H4 (cell line): ENCODE measurements at regions not wholly inside any gene's neighbourhood (a gene's known extent, or its start where the extent isn't known, plus 50 kb on each side); places are given as distances from the start of the nearest gene placed in this dataset.

Source experiments
- DNase-seq: peaks from one replicate; pipeline ENCODE4 v3.0.0-alpha.2; 2015; ENCODE audit warnings: low spot score

DNA sequence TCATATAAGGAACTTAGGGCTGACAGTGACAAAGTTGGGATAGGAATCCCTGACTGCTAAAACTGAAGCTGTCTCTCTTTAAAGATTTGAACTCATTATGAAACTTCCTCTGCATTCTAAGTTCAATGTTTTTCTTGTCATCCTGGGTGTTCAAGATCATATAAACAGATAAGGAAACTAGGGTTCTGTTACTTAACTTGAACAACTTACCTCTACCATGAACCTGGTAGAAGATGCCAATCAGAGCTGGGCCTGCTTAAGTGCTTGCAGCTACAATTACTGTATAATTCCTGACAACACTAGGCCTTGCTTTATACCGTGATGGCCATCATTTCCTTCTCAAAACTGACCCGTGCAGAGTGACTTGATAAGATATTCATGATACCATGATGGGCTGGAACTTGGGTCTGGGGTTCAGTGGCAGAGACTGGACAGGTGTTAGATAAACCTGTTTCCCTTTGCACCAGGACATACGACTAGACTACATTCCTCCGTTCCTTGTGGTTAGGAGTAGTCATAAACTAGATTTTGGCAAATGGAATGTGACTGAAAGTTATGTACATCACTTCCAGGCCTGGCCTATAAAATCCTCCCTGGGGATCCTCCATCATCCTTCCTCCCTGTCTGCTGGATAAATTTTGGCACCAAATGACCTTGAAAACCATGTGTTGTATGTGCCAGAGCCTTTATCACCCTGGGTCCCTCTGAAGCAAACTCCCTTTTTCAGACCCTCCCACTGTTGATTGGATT is 172.2 kb upstream of the PRICKLE1 start:
- no peak for DNase-seq

DNA sequence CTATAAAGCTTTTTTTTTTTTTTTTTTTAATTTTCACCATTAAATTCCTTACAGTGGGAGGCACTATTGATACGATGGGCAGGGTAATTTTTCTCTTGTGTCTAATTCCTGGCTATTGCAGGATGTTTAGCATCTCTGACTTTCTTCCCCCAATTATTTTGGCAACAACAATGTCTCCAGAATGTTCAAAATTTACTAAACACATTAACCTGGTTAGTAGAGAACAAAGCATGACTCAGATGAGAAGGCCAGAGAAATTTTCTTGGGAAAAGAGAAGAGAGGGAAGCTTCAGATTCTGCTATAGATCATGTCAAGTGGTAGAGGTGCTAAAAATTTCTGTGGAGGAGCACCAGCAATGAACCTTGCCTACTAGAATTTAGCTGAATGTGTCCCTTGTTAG is 171.5 kb upstream of the PRICKLE1 start:
- no peak for DNase-seq

DNA sequence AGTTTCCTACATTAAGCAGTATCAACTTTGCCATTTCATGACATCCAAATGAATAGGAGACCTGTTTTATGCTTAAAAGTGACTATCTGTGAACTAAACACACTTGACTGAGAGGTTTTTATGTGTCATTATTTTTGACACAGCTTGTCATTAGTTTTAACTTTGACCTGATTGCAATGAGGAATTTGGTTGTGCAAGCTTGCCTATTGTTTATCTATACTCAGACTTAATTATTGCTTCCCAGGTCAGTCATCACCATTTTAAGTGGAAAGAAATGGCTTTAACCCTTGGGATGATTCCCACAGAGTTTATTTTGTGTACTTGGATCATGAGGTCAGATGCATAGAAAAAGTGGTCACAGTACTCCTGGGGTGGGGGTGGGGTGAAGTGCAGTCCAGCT is 171.0 kb upstream of the PRICKLE1 start:
- DNase-seq: no peak

DNA sequence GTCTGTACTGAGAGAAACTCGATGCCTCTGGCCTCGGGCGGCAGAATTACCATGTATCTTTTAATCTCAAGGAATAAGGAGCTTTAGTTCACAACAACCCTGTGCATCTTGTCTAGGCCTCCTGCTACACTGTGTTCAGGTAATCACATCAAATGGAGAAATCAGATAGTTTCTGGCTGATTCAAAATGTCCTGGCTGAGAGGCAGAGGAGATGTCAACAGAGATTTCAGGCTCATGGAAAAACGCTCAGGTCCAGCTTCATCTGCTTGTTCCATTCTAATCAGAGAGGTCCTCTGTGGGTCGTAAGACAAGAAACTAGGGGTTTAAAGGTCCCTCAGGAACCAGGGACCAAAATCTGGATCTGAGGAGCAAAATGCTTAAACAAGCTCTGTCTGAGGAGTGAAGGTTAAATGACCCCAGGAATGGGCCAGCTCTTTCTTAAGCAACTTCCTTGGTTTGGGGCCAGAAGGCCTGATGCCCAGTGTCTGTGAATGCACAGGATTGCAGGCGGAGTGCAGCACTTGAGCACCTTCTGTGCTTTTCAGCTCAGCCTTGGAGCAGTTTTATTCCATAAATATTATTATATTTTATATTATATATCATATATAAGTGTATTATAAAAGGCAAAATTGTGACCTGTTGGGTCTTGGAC is 170.2 kb upstream of the PRICKLE1 start:
- DNase-seq: peak; percentile 47

DNA sequence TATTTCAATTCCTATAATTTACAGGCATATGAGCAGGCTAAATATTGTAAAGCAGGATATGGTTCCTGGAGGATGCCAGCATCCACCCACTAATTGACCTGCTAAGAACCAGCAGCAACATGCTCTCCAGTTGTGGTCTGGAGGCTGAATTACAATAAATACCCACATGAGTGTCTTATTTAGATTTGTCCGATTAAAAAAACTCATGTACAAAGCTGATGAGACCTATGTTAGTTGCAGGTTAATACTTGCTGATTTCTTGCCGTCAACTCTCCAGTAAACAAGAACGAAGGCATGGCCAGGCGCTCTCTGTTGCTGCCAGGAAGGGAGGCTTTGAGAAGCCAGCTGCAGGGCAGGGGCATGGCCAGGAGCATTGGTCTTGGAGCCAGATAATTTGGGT is 169.3 kb upstream of the PRICKLE1 start:
- peak; percentile 59 for DNase-seq

DNA sequence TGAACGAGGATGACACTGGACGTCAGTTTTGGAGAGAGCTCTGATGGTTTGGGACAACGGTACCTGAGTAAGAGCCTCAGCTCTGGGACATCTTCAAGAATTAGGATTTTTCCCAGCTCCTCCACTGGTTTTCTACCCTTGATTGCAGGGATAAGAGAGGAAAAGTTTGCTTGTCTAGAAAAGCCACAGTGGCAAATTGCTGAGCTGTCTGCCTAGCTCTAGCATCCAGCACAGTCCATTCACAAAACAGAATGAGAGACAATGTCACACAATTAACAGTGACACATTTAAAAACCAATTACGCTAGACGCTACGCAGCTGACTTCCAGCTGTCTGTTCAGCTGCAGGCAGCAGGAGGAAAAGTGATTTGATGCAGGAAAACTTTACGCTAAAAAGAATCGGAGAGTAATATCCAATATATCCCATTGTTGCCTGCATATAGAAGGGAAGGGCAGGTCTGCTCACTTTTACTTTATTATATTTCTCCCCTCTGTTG is 168.1 kb upstream of the PRICKLE1 start:
- DNase-seq: no peak

DNA sequence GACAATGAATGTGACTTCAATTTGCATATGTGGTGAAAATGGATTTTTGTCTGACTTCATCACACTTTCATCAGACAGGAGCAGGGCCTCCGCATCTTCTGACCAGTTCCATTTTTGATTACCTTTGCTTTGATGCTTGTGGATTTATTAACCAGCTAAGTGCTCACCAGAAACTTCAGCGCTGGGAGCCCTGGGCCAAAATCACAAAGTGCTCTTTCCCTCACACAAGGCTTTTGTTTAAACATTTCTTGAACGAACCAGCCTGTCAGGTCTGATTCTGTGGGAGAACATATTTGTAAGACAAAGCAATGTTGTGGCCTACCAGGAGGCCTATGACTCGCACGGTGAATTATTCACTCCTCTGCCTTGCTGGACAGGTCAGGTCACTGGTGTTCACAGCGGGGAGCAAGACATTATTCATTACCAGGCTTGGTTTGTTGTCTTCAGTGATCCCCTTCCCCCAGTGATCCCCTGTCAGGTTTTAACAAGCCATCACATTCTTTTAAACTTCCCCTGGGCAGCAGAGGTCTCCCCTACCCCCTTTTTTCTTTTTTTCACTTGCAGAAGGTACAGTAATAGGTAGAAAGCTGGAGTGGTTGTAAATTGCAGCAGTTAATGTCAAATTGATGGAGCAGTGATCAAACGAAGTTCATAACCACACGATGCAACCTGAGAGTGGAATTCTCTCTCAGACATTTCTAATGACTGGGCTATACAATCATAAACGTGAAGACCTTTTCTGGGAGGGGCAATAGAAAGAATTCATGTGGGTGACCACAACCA is 167.5 kb upstream of the PRICKLE1 start:
- peak; percentile 70 for DNase-seq

DNA sequence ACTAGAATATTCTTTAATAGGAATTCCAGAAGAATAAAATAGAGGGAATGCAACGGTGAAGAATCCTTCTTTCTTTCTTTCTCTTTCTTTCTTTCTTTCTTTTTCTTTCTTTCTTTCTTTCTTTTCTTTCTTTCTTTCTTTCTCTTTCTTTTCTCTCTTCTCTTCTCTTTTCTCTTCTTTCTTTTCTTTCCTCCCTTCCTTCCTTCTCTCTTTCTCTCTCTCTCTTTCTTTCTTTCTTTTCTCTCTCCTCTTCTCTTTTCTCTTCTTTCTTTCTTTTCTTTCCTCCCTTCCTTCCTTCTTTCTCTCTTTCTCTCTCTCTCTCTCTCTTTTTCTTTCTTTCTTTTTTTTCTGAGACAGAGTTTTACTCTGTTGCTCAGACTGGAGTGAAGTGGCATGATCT is 160.8 kb upstream of the PRICKLE1 start:
- no peak for DNase-seq

DNA sequence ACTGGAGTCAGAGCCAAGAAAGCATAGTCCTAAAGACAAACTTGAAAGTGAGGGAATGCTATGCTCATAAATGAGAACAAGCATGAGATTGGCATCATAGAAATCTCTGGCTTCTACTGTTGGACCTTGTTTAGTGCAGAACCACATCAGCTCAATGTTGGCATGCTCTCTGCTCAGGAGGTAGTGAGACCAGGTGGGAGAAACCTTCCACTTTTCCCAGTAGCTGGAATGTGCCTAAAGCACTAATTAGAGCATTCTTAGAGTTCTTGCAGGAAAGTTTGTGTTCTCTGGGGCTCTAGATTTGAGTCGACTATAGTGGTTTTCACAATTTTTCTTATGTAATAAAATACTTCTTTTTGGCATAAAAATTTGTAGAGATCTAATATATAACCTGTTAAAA is 159.7 kb upstream of the PRICKLE1 start:
- no peak for DNase-seq

DNA sequence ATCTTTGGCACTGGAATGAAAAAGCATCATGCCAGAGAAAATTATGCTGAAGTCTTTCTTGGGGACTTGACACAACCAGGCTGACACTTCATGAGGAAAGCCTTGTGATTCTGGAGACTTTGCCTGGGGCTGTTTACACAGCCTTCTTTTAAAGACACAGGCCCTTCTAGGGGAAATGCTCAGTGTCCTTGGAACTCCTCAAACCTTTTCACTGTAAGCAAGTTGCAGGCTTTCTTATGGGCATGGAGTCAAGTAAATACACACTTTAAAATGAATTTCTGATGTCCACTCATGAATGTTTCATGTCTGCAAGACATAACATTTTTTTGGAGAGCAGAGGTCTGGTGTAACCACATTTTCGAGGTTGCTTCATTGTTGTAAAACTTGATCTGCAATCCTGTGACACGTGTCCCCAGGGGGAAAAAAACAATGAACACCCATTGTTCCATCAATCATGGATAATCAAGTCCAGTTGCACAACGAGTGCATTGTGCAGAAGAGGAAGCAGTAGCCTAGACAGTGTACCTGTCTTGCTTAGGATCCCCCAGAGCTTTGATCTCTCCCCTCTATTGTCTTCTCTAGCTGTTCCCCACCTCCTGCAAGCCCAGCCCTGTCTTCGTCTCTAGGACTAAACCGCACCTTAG is 155.1 kb upstream of the PRICKLE1 start:
- DNase-seq: peak; percentile 39

DNA sequence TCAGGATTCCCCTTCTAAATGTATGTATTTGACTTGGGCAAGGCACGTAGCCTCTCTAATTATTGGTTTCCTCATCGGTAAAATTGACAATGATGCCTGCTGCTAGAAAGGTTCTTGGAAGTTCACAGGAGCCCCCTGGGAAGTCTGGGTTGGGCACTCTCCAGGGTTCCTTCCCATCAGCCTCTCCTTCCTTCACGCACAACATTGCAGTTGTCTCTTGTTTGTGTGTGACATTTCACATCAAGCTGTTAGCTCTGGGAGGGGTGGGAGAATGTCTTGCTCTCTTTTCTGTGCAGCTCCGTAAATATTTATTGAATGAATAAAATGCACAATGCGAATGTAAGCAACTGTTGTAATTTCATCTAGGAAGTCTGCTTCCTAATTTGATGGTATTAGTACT is 153.2 kb upstream of the PRICKLE1 start:
- no peak for DNase-seq

DNA sequence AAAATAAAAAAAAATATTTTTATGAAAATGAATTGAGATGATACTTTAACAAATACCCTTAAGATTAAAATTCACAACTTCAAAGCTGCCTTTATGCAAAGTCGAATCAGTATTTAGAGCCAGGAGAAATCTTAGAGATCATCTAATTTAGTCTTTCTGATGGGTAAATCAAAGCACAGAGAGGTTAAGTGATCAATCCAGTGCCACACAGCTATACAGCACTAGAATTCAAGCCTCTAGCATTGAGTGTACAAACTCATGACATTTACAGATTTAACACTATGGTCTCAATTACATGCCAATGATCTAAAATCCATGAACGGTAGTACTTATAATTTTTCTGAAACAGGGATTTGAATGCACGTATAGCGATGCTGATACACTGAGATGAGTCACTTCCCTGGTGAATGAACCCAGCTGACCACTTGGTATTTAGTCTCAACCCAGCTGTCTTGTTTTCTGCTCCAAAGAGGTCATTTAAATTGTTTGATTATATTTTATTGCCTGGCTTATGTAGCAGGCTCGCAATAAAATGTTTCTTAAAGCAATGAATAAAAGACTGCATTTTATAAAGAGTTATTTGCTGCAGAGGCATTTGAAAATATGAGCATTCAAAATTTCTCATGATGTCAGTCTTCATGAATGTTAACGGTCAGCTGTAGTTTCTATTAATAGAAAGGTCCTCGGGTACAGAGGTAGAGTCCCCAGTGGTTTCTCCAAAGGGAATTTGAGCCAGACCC is 152.4 kb upstream of the PRICKLE1 start:
- DNase-seq: peak; percentile 61

DNA sequence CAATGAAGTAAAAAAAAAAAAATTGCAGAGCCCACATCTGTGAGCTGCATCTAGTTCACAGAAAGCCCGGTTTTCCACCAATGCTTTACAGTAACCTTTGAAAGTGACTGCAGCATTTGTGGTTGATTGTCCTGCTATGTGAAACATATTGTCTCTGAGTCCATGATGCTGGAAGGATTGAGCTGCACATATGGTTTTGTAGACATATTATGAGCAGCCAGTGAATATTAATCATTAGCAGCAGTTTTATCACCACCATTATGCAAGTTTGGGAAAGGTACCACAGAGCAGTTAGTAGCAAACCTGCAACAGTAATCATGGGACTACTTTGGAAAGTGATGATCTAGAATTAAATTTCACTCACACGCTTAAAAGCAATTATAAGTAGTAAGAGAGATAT is 151.5 kb upstream of the PRICKLE1 start:
- DNase-seq: no peak

DNA sequence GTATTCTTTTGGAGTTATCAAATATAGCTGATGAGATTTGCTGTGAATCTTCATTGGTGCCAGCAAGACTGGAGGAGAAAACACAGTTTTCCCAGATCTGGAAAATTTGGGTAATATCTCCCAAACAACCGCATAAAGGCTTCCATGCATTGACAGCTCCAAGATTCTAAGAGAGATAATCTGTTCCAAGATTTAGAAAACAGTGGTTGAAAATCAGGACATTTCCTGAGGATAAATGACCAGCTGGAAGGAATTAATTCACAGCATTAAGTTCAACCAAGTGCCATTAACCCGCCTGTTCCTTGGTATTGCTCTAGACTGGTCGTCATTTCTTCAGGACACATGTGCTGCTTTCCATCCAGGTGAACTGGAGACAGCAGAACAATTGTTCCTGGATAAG is 147.9 kb upstream of the PRICKLE1 start:
- DNase-seq: no peak

DNA sequence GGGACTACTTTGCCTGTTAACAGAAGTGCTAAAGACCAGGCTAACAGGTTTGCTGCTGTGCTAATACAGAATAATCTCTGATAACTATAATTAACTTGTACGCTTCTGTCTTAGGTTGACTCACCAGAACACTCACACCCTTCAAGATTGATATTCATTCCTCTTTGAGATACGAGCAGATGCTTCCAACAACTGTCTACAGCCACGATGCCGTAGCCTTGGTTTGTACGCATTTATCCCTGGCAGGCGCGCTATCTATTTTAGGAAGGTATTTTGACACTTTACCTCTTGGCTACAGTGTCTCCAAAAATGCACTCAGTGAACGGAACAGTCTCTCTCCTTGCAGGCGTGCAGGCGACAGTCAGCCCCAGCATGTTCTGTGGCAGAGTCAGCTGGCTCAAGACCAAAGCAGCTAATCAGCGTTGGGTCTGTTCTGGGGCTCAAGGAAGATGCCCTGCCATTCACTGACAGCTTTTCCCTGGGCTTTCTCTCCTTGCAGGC is 146.4 kb upstream of the PRICKLE1 start:
- no peak for DNase-seq

DNA sequence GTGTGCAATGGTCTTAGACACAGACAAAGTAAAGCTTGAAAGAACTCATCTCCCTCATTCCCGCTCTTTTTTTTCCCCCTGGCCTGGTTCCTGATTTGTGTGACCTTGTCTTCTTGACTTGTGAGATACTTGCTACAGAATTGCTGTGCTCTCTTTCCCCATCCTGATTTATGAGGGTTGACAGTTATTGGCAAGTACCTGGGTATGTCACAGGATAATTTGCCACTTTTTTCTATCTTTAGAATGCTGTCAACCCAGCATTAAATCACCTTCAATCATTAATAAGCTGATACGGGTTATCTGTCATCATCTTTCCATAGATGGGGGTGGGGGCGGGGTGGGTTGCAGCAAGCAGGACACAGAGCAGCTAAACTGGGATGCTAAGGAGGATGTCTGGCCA is 144.4 kb upstream of the PRICKLE1 start:
- DNase-seq: no peak

DNA sequence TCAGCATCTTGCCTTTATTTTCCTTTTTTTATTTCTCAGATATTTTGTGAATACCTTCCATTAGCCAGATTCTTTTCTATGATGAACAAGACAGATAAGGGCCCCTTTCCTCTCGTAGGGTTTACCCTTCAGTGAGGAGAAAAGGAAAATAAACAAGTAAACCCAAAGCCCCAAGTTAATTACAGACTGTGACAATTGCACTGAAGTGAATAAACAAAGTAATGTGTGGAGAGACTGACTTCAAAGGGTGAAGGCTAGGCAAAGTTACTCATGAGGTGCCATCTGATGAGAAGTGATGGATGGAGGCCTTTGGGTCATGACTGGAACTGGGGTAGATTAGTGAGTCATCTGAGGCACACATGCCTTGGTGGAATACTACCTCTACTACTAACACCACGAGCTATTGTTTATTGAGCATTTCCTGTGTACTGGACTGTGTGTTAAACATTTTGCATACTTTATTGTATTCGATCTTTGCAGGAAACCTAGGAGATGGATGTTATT is 143.4 kb upstream of the PRICKLE1 start:
- DNase-seq: peak; percentile 34

DNA sequence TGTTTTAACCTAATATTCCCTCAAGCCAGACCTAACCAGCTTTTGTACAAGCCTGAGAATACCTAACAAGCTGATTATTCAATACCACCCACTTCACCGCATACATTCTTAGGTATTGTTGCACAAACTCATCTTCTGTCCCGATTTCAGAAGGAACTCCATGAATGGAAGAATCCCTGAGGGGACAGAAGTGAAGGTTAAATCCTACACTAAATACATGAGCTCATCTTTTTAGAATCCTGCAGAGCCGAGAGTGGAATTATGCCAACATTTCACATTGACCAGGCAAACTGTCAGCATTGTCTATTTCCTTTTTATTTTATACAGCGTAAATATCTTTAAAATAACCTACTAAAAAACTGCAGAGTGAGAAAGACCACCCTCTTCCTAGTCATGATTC is 140.7 kb upstream of the PRICKLE1 start:
- DNase-seq: peak; percentile 40

DNA sequence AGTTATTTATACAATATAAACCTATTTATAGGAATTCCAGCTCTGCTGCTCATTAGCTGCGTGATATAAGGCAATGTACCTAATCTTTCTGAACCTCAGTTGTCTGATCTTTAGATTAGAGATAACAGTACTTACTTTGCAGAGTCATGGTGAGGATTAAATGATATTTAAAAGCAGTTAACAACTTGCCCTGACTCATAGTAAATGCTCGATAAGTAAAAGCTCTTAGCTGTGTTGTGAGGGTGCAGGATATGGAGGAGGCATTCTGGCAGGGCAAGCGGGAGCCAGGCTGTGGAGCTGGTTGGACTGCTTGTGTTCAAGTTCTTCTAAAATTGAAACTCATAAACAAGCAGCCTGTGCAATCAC is 140.0 kb upstream of the PRICKLE1 start:
- peak; percentile 61 for DNase-seq

DNA sequence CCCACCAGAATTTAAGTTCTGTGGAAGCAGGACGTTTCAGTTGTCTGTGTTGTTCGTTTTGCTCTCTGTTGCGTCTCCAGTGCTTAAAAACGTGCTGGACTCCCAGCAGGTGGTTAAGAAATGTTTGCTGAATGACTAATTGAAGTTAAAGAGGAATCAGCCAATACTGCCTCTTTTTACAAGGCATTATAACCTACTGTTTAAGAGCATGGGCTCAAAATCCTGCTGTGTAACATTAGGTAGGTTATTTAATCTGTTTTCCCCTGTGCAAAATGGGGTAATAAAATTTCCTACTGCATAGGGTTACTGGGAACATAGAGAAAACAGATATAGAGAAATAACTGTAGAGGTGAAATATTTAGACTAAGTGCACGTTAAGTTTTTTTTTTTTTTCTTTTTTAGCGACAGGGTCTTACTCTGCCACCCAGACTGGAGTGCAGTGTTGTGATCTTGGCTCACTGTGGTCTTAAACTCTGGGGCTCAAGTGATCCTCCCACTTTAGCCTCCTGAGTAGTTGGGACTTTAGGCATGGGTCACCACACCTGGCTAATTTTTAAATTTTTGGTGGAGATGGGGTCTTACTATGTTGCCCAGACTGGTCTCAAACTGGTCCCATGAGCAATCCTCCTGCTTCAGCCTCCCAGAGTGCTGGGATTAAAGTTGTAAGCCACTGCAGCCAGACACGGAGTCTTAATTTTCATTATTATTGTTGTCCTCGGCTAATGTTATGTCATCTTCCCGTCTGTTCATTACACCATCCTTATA is 139.4 kb upstream of the PRICKLE1 start:
- no peak for DNase-seq
